Fibroblast of the aortic adventitia (primary cell): ENCODE measurements at regions not wholly inside any gene's neighbourhood (a gene's known extent, or its start where the extent isn't known, plus 50 kb on each side); places are given as distances from the start of the nearest gene placed in this dataset.

Source experiments
- DNase-seq: peaks from one replicate; pipeline ENCODE4 v3.0.0-alpha.2; 2010; ENCODE audit warnings: low read depth
- H3K4me3 ChIP-seq: 2 replicates; pipeline ENCODE4 v1.5.1; 2011; ENCODE audit warnings: low read depth, mild to moderate bottlenecking, control low read depth, low read length, moderate library complexity
- TF ChIP-seq, protein P1 (sequence below): IDR thresholded peaks from 2 replicates; pipeline ENCODE4 v1.5.1; 2011; ENCODE audit warnings: mild to moderate bottlenecking, low read length, control low read depth, inconsistent platforms; ENCODE audit not compliant: insufficient read depth

DNA sequence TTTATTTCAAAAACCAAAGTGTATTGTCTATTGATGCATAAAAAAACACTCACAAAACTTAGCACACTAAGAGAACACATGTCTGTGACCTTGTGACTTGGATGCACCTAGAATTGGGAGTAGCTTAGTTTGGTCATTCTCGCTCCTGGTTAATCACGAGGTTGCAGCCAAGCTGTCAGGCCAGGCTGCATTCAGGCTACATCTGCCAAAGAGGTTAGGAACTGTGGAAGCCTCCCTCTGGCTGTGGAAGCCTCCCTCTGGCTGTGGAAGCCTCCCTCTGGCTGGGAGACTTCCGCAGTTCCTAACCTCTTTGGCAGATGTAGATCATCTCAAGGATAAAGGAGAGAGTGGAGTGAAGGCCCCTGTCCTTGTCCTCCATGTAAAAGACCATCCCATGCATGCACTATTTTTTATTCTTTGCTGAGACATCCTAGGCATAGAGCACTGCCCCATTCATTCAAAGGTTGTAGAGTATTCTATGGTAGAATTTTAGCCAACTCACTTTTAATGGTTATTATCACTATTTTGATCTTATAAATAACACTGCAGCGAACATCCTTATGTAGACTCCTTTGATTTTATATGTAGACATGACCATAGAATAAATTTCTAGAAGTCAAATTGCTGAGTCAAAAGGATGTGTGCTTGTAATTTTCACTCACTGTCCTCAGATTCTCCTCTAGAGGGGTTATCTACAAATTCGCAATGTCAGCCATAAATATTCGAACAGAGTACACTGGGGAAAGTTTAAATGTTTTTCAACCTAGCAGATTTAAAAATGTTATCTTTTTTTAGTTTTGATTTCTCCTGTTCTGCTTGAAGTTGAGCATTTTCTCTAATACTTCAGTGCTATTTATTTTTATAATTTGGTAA lies 63.0 kb upstream of the IGLL5 start:
- TF ChIP-seq, protein P1, sequence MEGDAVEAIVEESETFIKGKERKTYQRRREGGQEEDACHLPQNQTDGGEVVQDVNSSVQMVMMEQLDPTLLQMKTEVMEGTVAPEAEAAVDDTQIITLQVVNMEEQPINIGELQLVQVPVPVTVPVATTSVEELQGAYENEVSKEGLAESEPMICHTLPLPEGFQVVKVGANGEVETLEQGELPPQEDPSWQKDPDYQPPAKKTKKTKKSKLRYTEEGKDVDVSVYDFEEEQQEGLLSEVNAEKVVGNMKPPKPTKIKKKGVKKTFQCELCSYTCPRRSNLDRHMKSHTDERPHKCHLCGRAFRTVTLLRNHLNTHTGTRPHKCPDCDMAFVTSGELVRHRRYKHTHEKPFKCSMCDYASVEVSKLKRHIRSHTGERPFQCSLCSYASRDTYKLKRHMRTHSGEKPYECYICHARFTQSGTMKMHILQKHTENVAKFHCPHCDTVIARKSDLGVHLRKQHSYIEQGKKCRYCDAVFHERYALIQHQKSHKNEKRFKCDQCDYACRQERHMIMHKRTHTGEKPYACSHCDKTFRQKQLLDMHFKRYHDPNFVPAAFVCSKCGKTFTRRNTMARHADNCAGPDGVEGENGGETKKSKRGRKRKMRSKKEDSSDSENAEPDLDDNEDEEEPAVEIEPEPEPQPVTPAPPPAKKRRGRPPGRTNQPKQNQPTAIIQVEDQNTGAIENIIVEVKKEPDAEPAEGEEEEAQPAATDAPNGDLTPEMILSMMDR: no peak
- H3K4me3 ChIP-seq: no peak overlapping the region
- DNase-seq: no peak

DNA sequence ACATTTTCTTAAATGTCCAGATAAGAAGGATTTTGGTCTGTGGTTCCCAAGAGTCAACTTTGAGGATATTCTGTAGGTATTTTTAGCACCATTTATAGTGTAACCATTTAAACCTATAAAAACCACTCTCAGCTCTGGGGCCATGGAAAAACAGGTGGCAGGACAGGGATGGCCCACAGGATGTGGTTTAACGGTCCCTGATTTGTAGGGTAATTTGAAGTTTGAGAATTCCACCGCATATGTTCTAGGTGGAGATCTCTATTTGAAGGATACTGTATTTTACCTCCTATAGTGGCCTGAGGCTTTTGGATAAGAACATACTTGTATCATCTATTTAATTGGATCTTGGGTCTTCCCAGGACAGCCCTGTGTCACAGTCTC lies 62.4 kb upstream of the IGLL5 start:
- TF ChIP-seq, protein P1: no peak
- H3K4me3 ChIP-seq: no peak overlapping the region
- no peak for DNase-seq

DNA sequence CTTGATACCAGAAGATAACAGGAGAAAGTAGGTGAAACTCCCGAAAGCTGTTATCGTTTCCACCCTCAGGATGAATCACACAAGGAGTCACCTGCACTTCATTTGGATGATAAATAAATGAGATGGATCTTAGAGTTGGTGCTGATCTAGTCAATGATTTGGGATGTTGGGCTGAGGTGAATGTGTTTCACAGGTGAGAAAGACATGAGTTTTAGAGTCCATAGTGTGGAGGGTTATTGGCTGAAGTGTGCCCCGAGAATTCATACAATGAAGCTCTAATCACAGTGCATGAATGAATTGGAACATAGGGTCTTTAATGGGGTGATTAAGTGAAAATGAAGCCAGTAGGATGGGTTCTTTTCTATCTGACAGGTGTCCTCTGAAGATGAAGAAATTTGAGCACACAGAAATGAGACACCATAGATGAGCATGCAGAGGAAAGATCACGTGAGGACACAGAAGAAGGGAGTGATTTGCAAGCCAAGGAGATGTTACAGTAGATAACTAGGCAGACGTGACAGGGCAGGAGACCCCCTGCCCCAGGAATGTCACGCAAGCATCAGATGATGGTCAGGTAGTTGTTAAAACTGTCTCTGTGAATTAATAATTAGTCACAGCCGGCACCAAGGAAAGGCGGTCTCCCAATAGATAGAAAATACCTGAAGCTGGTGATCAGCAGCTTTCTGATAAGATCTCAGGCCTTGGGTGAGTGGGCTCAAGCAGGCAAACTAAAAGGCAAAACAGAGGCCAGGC lies 60.3 kb upstream of the IGLL5 start:
- TF ChIP-seq, protein P1: no peak
- no peak overlapping the region for H3K4me3 ChIP-seq
- DNase-seq: no peak

DNA sequence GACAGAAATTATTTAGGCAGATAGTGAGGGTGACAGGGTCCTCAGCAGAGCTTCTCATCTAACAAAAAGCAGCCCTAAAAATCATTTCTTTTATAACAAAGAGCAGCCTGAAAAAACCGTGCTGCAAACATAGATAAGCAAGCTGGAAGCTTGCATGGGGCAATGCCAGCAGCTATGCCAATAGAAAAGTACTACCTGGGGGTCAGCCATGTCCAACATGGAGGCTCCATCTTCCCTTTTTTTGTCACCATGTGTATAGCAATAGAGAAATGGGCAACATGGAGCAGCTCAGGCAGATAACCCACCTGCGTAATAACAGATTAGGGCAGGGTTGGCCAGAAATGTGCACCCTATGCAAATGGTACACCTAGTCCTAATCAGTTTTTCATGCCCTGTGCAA lies 57.4 kb upstream of the IGLL5 start:
- TF ChIP-seq, protein P1: no peak
- H3K4me3 ChIP-seq: no peak overlapping the region
- no peak for DNase-seq

DNA sequence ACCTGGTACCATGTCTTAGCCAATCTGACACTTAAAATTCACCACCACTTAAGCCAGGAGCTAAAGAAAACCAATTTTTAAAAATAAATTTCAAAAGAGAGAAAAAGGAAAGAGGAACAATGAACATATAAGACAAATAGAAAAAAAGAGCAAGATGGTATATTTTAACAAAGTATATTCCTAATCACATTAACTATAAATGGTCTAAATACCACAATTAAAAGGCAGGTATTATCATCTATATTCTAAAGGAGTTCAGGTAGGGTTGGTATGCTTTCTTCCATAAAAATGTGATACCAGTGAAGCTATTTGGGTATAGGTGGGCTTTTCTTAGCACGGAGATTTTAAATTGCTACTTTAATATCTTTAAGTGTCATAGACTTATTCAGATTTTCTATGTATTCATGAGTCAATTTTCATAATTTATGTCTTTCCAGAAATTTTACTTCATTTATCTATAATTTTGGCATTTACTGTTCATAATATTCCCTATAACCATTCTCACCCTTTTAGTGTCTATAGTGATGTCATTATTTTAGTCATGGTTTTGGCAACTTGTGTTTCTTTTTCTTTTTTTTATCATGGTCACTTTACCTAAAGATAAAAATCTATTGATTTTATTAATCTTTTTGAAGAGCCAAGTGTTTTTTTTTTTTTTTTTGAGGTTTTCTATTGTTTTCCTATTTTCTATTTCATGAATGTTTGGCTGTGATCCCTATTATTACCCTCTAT lies 56.5 kb upstream of the IGLL5 start:
- no peak overlapping the region for H3K4me3 ChIP-seq
- DNase-seq: no peak
- TF ChIP-seq, protein P1: no peak

DNA sequence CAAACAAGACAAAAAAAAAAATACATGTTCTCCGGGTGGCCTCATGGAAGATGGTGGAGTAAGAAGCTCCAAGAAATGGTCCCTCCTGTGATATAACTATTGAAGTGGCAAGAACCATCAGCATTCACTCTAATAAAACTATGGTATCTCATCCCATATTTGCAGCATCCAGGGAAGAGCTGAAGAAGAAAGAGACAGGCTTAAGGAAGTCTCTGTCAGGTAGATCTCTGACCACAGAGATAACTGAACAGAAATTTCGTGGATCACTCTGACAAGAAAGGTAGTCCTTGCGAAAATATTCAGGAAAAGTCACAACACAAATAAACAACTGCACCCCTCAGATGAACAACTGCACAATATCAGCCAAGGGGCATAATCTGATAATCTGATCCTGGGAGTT lies 54.6 kb upstream of the IGLL5 start:
- H3K4me3 ChIP-seq: no peak overlapping the region
- TF ChIP-seq, protein P1: no peak
- no peak for DNase-seq
